DOHH2 (cell line): ENCODE measurements at regions not wholly inside any gene's neighbourhood (a gene's known extent, or its start where the extent isn't known, plus 50 kb on each side); places are given as distances from the start of the nearest gene placed in this dataset.

Experiments
- H3F3A ChIP-seq: fragments of 200-600 bp; sonication (generic), shearing (Covaris generic); 2 replicates; pipeline ENCODE4 v1.6.0; 2016; ENCODE audit warnings: antibody characterized with exemption, mild to moderate bottlenecking; ENCODE audit not compliant: control insufficient read depth, insufficient read depth
- H3K27ac ChIP-seq: fragments of 200-600 bp; sonication (generic); 2 replicates; pipeline ENCODE4 v1.5.1; 2014; ENCODE audit warnings: low read depth, mild to moderate bottlenecking, low read length, moderate library complexity
- H3K27me3 ChIP-seq: fragments of 200-600 bp; sonication (generic); 2 replicates; pipeline ENCODE4 v1.6.1; 2014; ENCODE audit warnings: mild to moderate bottlenecking, low read length, mixed read lengths; ENCODE audit not compliant: control insufficient read depth
- H3K36me3 ChIP-seq: fragments of 200-600 bp; sonication (generic); 2 replicates; pipeline ENCODE4 v1.6.1; 2014; ENCODE audit warnings: mild to moderate bottlenecking, low read length, moderate library complexity, mixed read lengths; ENCODE audit not compliant: control insufficient read depth
- H3K4me1 ChIP-seq: fragments of 200-600 bp; sonication (generic); 2 replicates; pipeline ENCODE4 v1.6.1; 2014; ENCODE audit warnings: mild to moderate bottlenecking, low read length, mixed read lengths; ENCODE audit not compliant: control insufficient read depth
- H3K4me2 ChIP-seq: fragments of 200-600 bp; sonication (generic); 2 replicates; pipeline ENCODE4 v1.6.0; 2014; ENCODE audit warnings: mild to moderate bottlenecking, low read length, moderate library complexity
- H3K4me3 ChIP-seq: fragments of 200-600 bp; sonication (generic); 2 replicates; pipeline ENCODE4 v1.5.1; 2014; ENCODE audit warnings: mild to moderate bottlenecking, low read length, mixed read lengths
- H3K79me2 ChIP-seq: fragments of 200-600 bp; sonication (generic); 2 replicates; pipeline ENCODE4 v1.6.1; 2014; ENCODE audit warnings: mild to moderate bottlenecking, low read length, mixed read lengths; ENCODE audit not compliant: control insufficient read depth
- H3K9me2 ChIP-seq: fragments of 200-600 bp; sonication (generic); replicated peaks from 2 replicates; pipeline ENCODE4 v1.6.1; 2014; ENCODE audit warnings: mild to moderate bottlenecking, low read length, mixed read lengths; ENCODE audit not compliant: control insufficient read depth
- H3K9me3 ChIP-seq: fragments of 200-600 bp; sonication (generic); 2 replicates; pipeline ENCODE4 v1.6.1; 2014; ENCODE audit warnings: antibody characterized with exemption, low read length, mixed read lengths; ENCODE audit not compliant: control insufficient read depth, insufficient read depth
- H4K20me1 ChIP-seq: fragments of 200-600 bp; sonication (generic); 2 replicates; pipeline ENCODE4 v1.6.0; 2014; ENCODE audit warnings: low read depth, mild to moderate bottlenecking, antibody characterized with exemption, low read length, moderate library complexity; ENCODE audit not compliant: control insufficient read depth, insufficient read depth
- EZH2phosphoT487 ChIP-seq: fragments of 200-600 bp; sonication (generic); IDR thresholded peaks from 2 replicates; pipeline ENCODE4 v1.6.1; 2017; ENCODE audit warnings: borderline replicate concordance, mild to moderate bottlenecking, antibody characterized with exemption, low read length, moderate library complexity, mixed read lengths
- TF ChIP-seq, protein P1 (sequence below): fragments of 200-600 bp; sonication (generic); IDR thresholded peaks from one replicate; pipeline ENCODE4 v1.5.1; 2014; ENCODE audit warnings: antibody characterized with exemption, mild to moderate bottlenecking, low read depth, low read length; ENCODE audit not compliant: poor library complexity, severe bottlenecking

DNA sequence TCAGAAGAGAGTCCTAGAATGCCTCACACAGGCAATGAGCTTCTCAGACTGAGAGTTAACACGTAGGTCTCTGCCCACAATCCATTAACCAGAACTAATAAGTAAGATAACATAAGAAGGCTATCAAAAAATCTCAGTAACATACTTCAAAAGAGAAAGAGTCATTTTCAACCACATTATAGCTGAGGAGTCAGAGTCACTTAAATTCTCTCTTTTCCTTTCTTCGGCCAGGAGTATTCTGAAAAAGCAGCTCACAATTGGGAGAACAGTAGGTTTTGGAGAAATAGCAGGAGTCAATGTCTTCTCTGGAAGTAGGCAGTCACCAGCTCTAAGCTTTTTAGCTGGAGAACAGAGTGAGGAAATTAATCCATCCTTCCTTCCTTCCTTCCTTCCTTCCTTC is 1364.4 kb upstream of the NXPH2 start:
- no peaks in the 10 kb centered on the region for H3K36me3 ChIP-seq
- H3F3A ChIP-seq = no peaks in the 10 kb centered on the region
- H3K9me2 ChIP-seq = no peaks in the 10 kb centered on the region
- no peaks in the 10 kb centered on the region for H3K79me2 ChIP-seq
- H4K20me1 ChIP-seq = no peaks in the 10 kb centered on the region
- H3K27me3 ChIP-seq = no peaks in the 10 kb centered on the region
- no peaks in the 10 kb centered on the region for H3K9me3 ChIP-seq
- H3K4me2 ChIP-seq = no peak overlapping the region
- H3K27ac ChIP-seq = no peak overlapping the region
- TF ChIP-seq, protein P1, sequence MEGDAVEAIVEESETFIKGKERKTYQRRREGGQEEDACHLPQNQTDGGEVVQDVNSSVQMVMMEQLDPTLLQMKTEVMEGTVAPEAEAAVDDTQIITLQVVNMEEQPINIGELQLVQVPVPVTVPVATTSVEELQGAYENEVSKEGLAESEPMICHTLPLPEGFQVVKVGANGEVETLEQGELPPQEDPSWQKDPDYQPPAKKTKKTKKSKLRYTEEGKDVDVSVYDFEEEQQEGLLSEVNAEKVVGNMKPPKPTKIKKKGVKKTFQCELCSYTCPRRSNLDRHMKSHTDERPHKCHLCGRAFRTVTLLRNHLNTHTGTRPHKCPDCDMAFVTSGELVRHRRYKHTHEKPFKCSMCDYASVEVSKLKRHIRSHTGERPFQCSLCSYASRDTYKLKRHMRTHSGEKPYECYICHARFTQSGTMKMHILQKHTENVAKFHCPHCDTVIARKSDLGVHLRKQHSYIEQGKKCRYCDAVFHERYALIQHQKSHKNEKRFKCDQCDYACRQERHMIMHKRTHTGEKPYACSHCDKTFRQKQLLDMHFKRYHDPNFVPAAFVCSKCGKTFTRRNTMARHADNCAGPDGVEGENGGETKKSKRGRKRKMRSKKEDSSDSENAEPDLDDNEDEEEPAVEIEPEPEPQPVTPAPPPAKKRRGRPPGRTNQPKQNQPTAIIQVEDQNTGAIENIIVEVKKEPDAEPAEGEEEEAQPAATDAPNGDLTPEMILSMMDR = no peak
- TF ChIP-seq EZH2phosphoT487 = no peak
- no peaks in the 10 kb centered on the region for H3K4me1 ChIP-seq
- no peak overlapping the region for H3K4me3 ChIP-seq

DNA sequence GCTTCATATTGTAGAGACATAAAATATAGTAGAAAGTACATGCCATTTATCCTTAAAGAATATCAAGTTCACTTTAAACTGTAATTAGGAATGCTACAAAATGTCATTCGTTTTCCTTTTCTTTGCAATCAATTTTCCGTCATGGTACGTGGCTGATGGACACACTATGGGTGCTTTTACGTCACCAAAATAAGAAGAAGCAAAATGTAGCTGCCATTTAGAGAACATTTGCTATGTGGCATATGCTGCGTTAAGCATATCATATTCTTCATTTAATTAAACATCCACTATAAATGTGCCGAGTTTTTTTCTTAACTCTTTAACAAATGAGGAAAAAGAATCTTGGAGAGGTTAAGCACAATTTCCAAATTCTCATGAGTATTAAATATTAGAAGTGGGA is 1358.5 kb upstream of the NXPH2 start:
- no peaks in the 10 kb centered on the region for H3K9me3 ChIP-seq
- H3F3A ChIP-seq = no peaks in the 10 kb centered on the region
- no peaks in the 10 kb centered on the region for H3K9me2 ChIP-seq
- H3K79me2 ChIP-seq = no peaks in the 10 kb centered on the region
- H3K4me2 ChIP-seq = no peak overlapping the region
- TF ChIP-seq, protein P1 = no peak
- no peak for TF ChIP-seq EZH2phosphoT487
- no peak overlapping the region for H3K27ac ChIP-seq
- no peak overlapping the region for H3K4me3 ChIP-seq
- H4K20me1 ChIP-seq = no peaks in the 10 kb centered on the region
- no peaks in the 10 kb centered on the region for H3K4me1 ChIP-seq
- H3K27me3 ChIP-seq = no peaks in the 10 kb centered on the region
- H3K36me3 ChIP-seq = no peaks in the 10 kb centered on the region

DNA sequence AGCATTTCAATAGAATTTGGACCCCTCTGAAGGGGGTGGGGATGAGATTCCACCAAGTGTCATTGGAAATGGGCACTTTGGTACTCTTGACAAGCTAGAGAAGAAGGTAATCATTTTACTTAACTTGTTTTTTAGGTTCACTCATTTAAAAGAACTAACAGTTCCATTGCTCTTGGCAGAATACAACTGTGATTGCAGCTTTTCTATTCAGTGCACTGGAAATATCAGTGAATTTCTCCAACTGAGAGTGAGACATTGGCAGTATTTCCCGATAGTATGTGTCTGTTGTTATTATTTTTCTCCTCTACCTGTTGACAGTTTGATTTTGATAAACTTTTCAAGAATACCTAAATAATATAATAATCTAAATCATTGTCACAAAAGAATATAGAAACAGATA is 1356.7 kb upstream of the NXPH2 start:
- Histone ChIP-seq H3K9me3 (no peaks in the 10 kb centered on the region), H3K4me3 (no peak overlapping the region), H3K79me2 (no peaks in the 10 kb centered on the region), H3K4me2 (no peak overlapping the region), H3F3A (no peaks in the 10 kb centered on the region), H3K36me3 (no peaks in the 10 kb centered on the region), H3K9me2 (no peaks in the 10 kb centered on the region), H3K4me1 (no peaks in the 10 kb centered on the region), H3K27me3 (no peaks in the 10 kb centered on the region), H3K27ac (no peak overlapping the region), H4K20me1 (no peaks in the 10 kb centered on the region)
- no peak for TF ChIP-seq EZH2phosphoT487
- TF ChIP-seq, protein P1 = no peak

DNA sequence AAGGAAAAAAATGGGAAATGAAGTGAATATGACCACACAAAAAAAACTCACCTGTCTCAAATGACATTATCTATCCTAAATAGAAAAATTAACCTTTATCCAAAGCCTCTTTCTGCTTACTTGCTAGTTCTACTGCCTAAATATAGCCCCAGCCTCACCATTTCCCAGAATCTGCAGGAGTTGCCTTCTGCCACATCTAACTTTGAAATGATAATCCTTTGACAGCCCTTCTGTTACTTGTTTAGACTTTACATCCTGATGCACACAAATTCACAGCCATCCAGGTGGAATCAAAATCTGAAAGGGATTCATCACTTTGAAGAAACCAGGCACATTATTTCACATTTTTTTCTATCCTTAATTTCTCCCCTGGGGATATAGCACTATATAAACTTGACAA is 1356.2 kb upstream of the NXPH2 start:
- Histone ChIP-seq H3K36me3 (no peaks in the 10 kb centered on the region), H3K27me3 (no peaks in the 10 kb centered on the region), H3F3A (no peaks in the 10 kb centered on the region), H3K27ac (no peak overlapping the region), H4K20me1 (no peaks in the 10 kb centered on the region), H3K4me1 (no peaks in the 10 kb centered on the region), H3K4me2 (no peak overlapping the region), H3K4me3 (no peak overlapping the region), H3K79me2 (no peaks in the 10 kb centered on the region), H3K9me3 (no peaks in the 10 kb centered on the region), H3K9me2 (no peaks in the 10 kb centered on the region)
- TF ChIP-seq EZH2phosphoT487 = no peak
- TF ChIP-seq, protein P1 = no peak
